K562 (cell line): ENCODE measurements at regions not wholly inside any gene's neighbourhood (a gene's known extent, or its start where the extent isn't known, plus 50 kb on each side); places are given as distances from the start of the nearest gene placed in this dataset.

Experiments used
- CEBPG ChIP-seq, 3 experiments: fragments of 200-800 bp in 1 of 3; sonication (Bioruptor generic) in 1 of 3; sonication (generic) in 1 of 3; formaldehyde crosslinking in 1 of 3; IDR thresholded peaks in 2 of 3; conservative IDR thresholded peaks in 1 of 3; 2 replicates each; pipeline versions ENCODE4 v1.6.1 to v1.8.0; 2016 to 2022; ENCODE audit warnings: missing compliant biosample characterization in 2 of 3, missing genetic modification characterization in 2 of 3, mild to moderate bottlenecking in 1 of 3, missing genetic modification reagents in 1 of 3
- HDAC2 ChIP-seq: fragments of 450-650 bp; IDR thresholded peaks from 2 replicates; pipeline ENCODE4 v1.6.1; 2016; ENCODE audit warnings: mild to moderate bottlenecking
- HDGF ChIP-seq: fragments of 450-650 bp; IDR thresholded peaks from 2 replicates; pipeline ENCODE4 v1.6.1; 2016
- JUND ChIP-seq, 2 experiments: IDR thresholded peaks; 2 replicates in 1 of 2; 3 replicates in 1 of 2; pipeline ENCODE4 v1.6.1; 2011; ENCODE audit warnings: borderline replicate concordance in 2 of 2, low read depth in 2 of 2, low read length in 2 of 2, improper control_type of control experiment in 1 of 2, missing biosample characterization in 1 of 2, missing genetic modification characterization in 1 of 2, missing genetic modification reagents in 1 of 2
- KDM1A ChIP-seq, 2 experiments: fragments of 450-650 bp; IDR thresholded peaks; 2 replicates each; pipeline ENCODE4 v1.6.1; 2016; ENCODE audit warnings: mild to moderate bottlenecking in 2 of 2
- MCM3 ChIP-seq: fragments of 450-650 bp; IDR thresholded peaks from 2 replicates; pipeline ENCODE4 v1.6.1; 2016
- POLR2AphosphoS5 ChIP-seq: IDR thresholded peaks from 2 replicates; pipeline ENCODE4 v1.6.1; 2011; ENCODE audit warnings: mild to moderate bottlenecking, low read depth, low read length, moderate library complexity; ENCODE audit not compliant: control insufficient read depth, insufficient read depth
- SPI1 ChIP-seq: IDR thresholded peaks from 2 replicates; pipeline ENCODE4 v1.6.1; 2011; ENCODE audit warnings: low read depth, low read length, control low read depth, borderline replicate concordance
- TARDBP ChIP-seq: fragments of 450-650 bp; IDR thresholded peaks from 2 replicates; pipeline ENCODE4 v1.6.1; 2016
- ZFP30 ChIP-seq: fragments of 250-450 bp; sonication (Bioruptor Pico); IDR thresholded peaks from 2 replicates; pipeline ENCODE4 v1.8.0; 2022; ENCODE audit warnings: moderate library complexity, mild to moderate bottlenecking, inconsistent platforms, borderline replicate concordance
- TF ChIP-seq, protein P1 (sequence below), 2 experiments: fragments of 450-650 bp; IDR thresholded peaks; 2 replicates each; pipeline ENCODE4 v1.6.1; 2018; ENCODE audit warnings: mild to moderate bottlenecking in 2 of 2, low read depth in 1 of 2; ENCODE audit not compliant: partially characterized antibody in 2 of 2
- TF ChIP-seq, protein P2 (sequence below): fragments of 250-450 bp; sonication (Bioruptor Pico); IDR thresholded peaks from 2 replicates; pipeline ENCODE4 v1.5.0; 2020; ENCODE audit warnings: mild to moderate bottlenecking, borderline replicate concordance
- TF ChIP-seq, protein P3 (sequence below): IDR thresholded peaks from 2 replicates; pipeline ENCODE4 v1.6.1; 2016; ENCODE audit warnings: missing genetic modification characterization, missing compliant biosample characterization
- TF ChIP-seq, protein P4 (sequence below): fragments of 200-400 bp; formaldehyde crosslinking; IDR thresholded peaks from 2 replicates; pipeline ENCODE4 v1.6.1; 2017; ENCODE audit warnings: mild to moderate bottlenecking, low read depth, low read length, moderate library complexity

DNA sequence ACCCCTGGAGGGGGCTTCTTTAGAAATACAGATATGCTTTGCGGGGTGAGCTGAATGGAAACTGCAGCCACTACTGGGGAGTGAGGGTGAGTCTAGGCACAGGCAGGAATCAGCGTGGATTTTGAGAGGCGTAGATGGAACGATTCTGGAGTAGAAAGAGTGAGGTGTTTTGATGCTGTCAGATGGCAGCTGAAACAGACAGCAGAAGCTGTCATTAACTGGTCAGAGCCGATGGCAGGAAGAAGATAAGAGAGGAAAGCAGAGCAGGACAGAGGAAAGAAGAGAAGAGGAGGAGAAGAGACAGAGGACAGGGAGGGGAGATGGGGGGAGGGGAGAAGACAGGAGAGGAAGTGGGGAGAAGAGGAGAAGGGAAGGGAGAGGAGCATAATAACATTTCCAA lies 138.5 kb downstream of the LRIG2 start (continued):
- TF ChIP-seq SPI1 (peak; percentile 56; the same call in 1 of the 2 replicates), HDGF (0 out of 2 replicates have a peak, but pooled peaks have one; percentile 60), MCM3 (no peak), KDM1A (IDR thresholded peaks at IDR 0.05) (peak; percentile 26 to 41; a peak in 2 of 4 replicates), CEBPG (CRISPR knock-in tag; IDR thresholded peaks at IDR 0.05) (no peak), CEBPG (tag; conservative IDR thresholded peaks at IDR 0.05 in 1 of 2, IDR thresholded peaks at IDR 0.05 in 1 of 2) (no peak), JUND (IDR thresholded peaks at IDR 0.05; ENCODE audit: borderline replicate concordance, low read depth, low read length) (no peak), JUND (tag; IDR thresholded peaks at IDR 0.05; ENCODE audit: borderline replicate concordance, low read depth, low read length) (peak; percentile 28; the same call in 1 of the 3 replicates), HDAC2 (peak; percentile 64; the same call in 1 of the 2 replicates), POLR2AphosphoS5 (no peak), TARDBP (no peak), ZFP30 (CRISPR knock-in tag) (no peak)
- TF ChIP-seq, protein P1, sequence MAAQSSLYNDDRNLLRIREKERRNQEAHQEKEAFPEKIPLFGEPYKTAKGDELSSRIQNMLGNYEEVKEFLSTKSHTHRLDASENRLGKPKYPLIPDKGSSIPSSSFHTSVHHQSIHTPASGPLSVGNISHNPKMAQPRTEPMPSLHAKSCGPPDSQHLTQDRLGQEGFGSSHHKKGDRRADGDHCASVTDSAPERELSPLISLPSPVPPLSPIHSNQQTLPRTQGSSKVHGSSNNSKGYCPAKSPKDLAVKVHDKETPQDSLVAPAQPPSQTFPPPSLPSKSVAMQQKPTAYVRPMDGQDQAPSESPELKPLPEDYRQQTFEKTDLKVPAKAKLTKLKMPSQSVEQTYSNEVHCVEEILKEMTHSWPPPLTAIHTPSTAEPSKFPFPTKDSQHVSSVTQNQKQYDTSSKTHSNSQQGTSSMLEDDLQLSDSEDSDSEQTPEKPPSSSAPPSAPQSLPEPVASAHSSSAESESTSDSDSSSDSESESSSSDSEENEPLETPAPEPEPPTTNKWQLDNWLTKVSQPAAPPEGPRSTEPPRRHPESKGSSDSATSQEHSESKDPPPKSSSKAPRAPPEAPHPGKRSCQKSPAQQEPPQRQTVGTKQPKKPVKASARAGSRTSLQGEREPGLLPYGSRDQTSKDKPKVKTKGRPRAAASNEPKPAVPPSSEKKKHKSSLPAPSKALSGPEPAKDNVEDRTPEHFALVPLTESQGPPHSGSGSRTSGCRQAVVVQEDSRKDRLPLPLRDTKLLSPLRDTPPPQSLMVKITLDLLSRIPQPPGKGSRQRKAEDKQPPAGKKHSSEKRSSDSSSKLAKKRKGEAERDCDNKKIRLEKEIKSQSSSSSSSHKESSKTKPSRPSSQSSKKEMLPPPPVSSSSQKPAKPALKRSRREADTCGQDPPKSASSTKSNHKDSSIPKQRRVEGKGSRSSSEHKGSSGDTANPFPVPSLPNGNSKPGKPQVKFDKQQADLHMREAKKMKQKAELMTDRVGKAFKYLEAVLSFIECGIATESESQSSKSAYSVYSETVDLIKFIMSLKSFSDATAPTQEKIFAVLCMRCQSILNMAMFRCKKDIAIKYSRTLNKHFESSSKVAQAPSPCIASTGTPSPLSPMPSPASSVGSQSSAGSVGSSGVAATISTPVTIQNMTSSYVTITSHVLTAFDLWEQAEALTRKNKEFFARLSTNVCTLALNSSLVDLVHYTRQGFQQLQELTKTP (IDR thresholded peaks at IDR 0.05; ENCODE audit: low read depth in 1 of 2, partially characterized antibody in 2 of 2): peak in 1 of 2 experiments; percentile 30
- TF ChIP-seq, protein P2, sequence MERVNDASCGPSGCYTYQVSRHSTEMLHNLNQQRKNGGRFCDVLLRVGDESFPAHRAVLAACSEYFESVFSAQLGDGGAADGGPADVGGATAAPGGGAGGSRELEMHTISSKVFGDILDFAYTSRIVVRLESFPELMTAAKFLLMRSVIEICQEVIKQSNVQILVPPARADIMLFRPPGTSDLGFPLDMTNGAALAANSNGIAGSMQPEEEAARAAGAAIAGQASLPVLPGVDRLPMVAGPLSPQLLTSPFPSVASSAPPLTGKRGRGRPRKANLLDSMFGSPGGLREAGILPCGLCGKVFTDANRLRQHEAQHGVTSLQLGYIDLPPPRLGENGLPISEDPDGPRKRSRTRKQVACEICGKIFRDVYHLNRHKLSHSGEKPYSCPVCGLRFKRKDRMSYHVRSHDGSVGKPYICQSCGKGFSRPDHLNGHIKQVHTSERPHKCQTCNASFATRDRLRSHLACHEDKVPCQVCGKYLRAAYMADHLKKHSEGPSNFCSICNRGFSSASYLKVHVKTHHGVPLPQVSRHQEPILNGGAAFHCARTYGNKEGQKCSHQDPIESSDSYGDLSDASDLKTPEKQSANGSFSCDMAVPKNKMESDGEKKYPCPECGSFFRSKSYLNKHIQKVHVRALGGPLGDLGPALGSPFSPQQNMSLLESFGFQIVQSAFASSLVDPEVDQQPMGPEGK (CRISPR knock-in tag): no peak
- TF ChIP-seq, protein P3, sequence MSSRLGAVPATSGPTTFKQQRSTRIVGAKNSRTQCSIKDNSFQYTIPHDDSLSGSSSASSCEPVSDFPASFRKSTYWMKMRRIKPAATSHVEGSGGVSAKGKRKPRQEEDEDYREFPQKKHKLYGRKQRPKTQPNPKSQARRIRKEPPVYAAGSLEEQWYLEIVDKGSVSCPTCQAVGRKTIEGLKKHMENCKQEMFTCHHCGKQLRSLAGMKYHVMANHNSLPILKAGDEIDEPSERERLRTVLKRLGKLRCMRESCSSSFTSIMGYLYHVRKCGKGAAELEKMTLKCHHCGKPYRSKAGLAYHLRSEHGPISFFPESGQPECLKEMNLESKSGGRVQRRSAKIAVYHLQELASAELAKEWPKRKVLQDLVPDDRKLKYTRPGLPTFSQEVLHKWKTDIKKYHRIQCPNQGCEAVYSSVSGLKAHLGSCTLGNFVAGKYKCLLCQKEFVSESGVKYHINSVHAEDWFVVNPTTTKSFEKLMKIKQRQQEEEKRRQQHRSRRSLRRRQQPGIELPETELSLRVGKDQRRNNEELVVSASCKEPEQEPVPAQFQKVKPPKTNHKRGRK: peak; percentile 47; the same call in 1 of the 2 replicates
- TF ChIP-seq, protein P4, sequence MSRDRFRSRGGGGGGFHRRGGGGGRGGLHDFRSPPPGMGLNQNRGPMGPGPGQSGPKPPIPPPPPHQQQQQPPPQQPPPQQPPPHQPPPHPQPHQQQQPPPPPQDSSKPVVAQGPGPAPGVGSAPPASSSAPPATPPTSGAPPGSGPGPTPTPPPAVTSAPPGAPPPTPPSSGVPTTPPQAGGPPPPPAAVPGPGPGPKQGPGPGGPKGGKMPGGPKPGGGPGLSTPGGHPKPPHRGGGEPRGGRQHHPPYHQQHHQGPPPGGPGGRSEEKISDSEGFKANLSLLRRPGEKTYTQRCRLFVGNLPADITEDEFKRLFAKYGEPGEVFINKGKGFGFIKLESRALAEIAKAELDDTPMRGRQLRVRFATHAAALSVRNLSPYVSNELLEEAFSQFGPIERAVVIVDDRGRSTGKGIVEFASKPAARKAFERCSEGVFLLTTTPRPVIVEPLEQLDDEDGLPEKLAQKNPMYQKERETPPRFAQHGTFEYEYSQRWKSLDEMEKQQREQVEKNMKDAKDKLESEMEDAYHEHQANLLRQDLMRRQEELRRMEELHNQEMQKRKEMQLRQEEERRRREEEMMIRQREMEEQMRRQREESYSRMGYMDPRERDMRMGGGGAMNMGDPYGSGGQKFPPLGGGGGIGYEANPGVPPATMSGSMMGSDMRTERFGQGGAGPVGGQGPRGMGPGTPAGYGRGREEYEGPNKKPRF: no peak
